GM08714 (cell line): ENCODE measurements at regions not wholly inside any gene's neighbourhood (a gene's known extent, or its start where the extent isn't known, plus 50 kb on each side); places are given as distances from the start of the nearest gene placed in this dataset.

Source experiments
- H3K4me3 ChIP-seq: fragments of 200-500 bp; sonication (Bioruptor generic); 2 replicates; pipeline ENCODE4 v1.5.1; 2014; ENCODE audit warnings: mild to moderate bottlenecking, low read length, inconsistent platforms
- ZNF274 ChIP-seq: IDR thresholded peaks from 2 replicates; pipeline ENCODE4 v1.6.1; 2012; ENCODE audit warnings: mild to moderate bottlenecking, low read depth, low read length

GRCh38 chr15:45743426-45744235, 108.8 kb downstream of the SQOR start:
- no peak for TF ChIP-seq ZNF274
- H3K4me3 ChIP-seq = no peak overlapping the region

- TF ChIP-seq ZNF274 = no peak
- no peak overlapping the region for H3K4me3 ChIP-seq
Measured at GRCh38 chr15:45744236-45744589, 109.4 kb downstream of the SQOR start.

GRCh38 chr15:45747426-45747825, 112.6 kb downstream of the SQOR start:
- no peak overlapping the region for H3K4me3 ChIP-seq
- no peak for TF ChIP-seq ZNF274

- no peak overlapping the region for H3K4me3 ChIP-seq
- no peak for TF ChIP-seq ZNF274
Measured at GRCh38 chr15:45751629-45752028, 116.8 kb downstream of the SQOR start.

- no peak for TF ChIP-seq ZNF274
- H3K4me3 ChIP-seq = no peak overlapping the region
Measured at GRCh38 chr15:45759936-45760335, 125.1 kb downstream of the SQOR start.

DNA sequence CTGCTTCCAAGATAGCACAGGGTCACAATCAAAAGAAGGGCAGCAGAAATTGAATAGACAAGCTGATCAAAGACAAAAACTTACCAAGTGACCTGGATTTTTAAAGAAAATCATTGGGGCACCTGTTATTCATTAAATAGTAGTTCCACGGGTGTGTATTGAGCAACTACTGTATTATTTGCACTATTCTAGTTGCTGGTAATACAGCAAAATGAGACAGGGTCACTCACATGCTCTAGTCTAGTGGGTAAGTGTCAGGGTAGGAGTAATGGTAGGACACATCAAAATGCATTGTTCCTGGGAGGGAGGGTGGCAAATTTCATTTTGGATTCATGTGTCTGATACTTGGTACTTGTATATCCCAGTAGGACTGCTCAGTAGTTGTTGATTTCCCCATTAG, 127.9 kb downstream of the SQOR start:
- no peak for TF ChIP-seq ZNF274
- H3K4me3 ChIP-seq = no peak overlapping the region

GRCh38 chr15:45763170-45763869, 128.5 kb downstream of the SQOR start:
- no peak overlapping the region for H3K4me3 ChIP-seq
- no peak for TF ChIP-seq ZNF274

- TF ChIP-seq ZNF274 = no peak
Measured at GRCh38 chr15:45773149-45773548, 138.3 kb downstream of the SQOR start.

GRCh38 chr15:45776772-45777171, 141.9 kb downstream of the SQOR start:
- no peak overlapping the region for H3K4me3 ChIP-seq
- no peak for TF ChIP-seq ZNF274

More at GRCh38 chr15:45773149-45773548, 138.3 kb downstream of the SQOR start:
- no peak overlapping the region for H3K4me3 ChIP-seq

- H3K4me3 ChIP-seq = no peak overlapping the region
- no peak for TF ChIP-seq ZNF274
Measured at GRCh38 chr15:45777781-45778180, 143.0 kb downstream of the SQOR start.

DNA sequence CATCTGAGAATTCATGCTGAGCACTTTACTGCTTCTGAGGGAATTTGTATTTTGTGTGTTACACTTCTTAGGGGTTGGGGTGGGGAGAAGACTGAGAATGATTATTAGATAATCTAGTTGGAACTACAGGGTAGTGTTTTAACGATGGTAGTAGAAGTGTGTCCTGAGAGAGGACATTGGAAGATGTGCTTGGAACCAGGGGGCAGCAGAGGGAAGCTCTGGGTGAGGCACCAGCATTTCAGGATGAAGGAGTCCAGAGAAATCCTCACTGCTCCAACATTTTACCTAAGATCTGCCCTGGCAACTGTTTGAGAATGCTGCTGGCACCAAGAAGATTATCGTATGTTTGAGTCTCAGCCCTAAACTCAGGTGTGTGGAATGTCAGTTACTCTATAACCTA, 145.5 kb downstream of the SQOR start:
- TF ChIP-seq ZNF274 = no peak
- H3K4me3 ChIP-seq = no peak overlapping the region

GRCh38 chr15:45784656-45785055, 149.8 kb downstream of the SQOR start:
- no peak overlapping the region for H3K4me3 ChIP-seq
- TF ChIP-seq ZNF274 = no peak

DNA sequence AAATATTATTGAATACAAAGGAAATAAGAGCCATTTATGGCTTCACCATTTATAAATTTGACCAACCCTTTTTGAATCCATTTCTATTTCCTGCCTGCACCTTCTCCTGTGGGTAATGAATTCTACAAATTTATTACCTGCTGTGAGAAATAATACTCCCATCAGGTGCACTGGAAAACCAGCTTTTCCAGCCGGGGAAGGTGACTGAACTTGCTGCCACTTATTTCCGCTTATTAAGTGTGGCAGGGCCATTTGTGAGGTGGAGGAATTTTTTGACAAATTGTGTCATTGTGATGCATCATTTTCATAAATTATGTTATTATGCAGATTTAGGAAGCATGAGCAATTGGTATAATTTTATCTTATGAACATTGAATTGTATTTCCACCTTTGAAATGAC, 151.1 kb downstream of the SQOR start:
- H3K4me3 ChIP-seq = no peak overlapping the region
- no peak for TF ChIP-seq ZNF274

DNA sequence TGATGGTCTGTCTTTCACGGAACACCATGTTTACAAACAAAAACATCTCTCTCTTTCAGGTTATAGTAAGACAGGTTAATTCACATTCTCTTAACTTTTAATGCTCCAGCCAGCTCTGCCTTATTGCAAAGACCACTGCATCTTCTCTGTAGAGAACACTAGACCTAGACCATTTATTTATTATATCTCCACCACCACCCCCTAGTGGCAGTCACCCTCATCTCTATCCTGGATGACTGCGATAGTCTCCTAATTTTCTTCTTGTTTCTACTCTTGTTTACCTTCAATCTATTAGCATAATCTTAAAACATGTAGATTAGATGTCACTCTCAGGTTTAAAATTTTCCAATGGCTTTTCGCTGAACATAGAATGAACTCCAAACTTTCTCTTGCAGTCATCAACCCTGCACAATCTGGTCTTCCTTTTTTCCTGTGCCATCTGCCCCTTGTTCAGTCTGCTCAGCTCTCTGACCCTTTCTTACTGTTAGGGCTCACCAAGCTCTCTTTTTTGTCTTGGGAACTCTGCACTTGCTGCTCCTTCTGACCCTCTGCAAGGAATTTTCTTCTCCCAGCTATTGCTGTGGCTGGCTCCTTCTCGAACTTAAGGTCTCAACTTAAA, 155.6 kb downstream of the SQOR start:
- H3K4me3 ChIP-seq = no peak overlapping the region
- no peak for TF ChIP-seq ZNF274

DNA sequence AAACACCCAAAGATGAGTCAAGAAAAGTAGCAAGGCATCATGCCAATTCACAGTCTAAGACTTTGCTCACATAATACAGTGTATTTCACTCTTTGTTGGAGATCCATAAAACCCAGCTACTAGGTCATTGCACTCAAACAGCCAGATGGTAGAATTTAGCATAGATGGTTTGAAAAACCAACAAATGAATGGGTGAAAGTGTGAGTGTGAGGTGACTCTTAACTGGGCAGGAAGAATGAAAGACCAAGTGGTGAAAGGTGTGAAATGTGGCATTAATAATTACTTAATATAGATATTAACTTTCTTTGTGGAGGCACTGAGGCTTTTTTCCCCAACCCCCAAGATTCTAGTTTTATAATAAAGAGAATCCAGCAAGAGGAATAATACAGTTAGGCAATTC, 159.5 kb downstream of the SQOR start:
- H3K4me3 ChIP-seq = no peak overlapping the region
- TF ChIP-seq ZNF274 = no peak
